Erythroblast (primary cell): ENCODE measurements at regions not wholly inside any gene's neighbourhood (a gene's known extent, or its start where the extent isn't known, plus 50 kb on each side); places are given as distances from the start of the nearest gene placed in this dataset.
"Not testable (repeated sequence)": the region's sequence is repeated elsewhere in the genome, so short reads cannot be mapped to it uniquely, and the experiment has no call there.

ENCODE experiments used
- DNase-seq, 2 experiments: peaks; one replicate each; lab custom pipeline; 2025; lab: John Stamatoyannopoulos, UW
- GATA1 ChIP-seq: IDR thresholded peaks from 2 replicates; pipeline ENCODE4 v1.6.1; 2011; ENCODE audit warnings: low read depth, mild to moderate bottlenecking, control low read depth, low read length, moderate library complexity
- POLR2A ChIP-seq: IDR thresholded peaks from 2 replicates; pipeline ENCODE4 v1.6.1; 2011; ENCODE audit warnings: mild to moderate bottlenecking, low read length

- TF ChIP-seq POLR2A (no peak), GATA1 (no peak)
- DNase-seq = no peak
Observed at GRCh38 chr2:103402336-103402735, 640.5 kb downstream of the TMEM182 start.

GRCh38 chr2:103402944-103403343, 641.1 kb downstream of the TMEM182 start:
- no peak for DNase-seq
- TF ChIP-seq GATA1 = no peak
- no peak for TF ChIP-seq POLR2A

- not testable (repeated sequence) for DNase-seq
Observed at GRCh38 chr2:103403388-103403787, 641.6 kb downstream of the TMEM182 start.

- TF ChIP-seq GATA1 = no peak
- TF ChIP-seq POLR2A = no peak
- no peak for DNase-seq
Observed at GRCh38 chr2:103410221-103410620, 648.4 kb downstream of the TMEM182 start.

GRCh38 chr2:103419506-103419905, 657.7 kb downstream of the TMEM182 start:
- TF ChIP-seq POLR2A (no peak), GATA1 (no peak)
- no peak for DNase-seq

- TF ChIP-seq POLR2A (no peak), GATA1 (no peak)
- no peak for DNase-seq
Observed at GRCh38 chr2:103423100-103423499, 661.3 kb downstream of the TMEM182 start.

GRCh38 chr2:103427567-103427966, 665.7 kb downstream of the TMEM182 start:
- TF ChIP-seq POLR2A (no peak), GATA1 (no peak)
- no peak for DNase-seq

GRCh38 chr2:103430191-103430590, 668.4 kb downstream of the TMEM182 start:
- TF ChIP-seq GATA1 = no peak
- no peak for TF ChIP-seq POLR2A
- DNase-seq = no peak

GRCh38 chr2:103435010-103435409, 673.2 kb downstream of the TMEM182 start:
- peak in 1 of 2 experiments; percentile 26 for DNase-seq
- TF ChIP-seq GATA1 (no peak), POLR2A (no peak)

- no peak for DNase-seq
- TF ChIP-seq GATA1 (no peak), POLR2A (no peak)
Observed at GRCh38 chr2:103437161-103437560, 675.3 kb downstream of the TMEM182 start.

- TF ChIP-seq GATA1 (no peak), POLR2A (no peak)
- no peak for DNase-seq
Observed at GRCh38 chr2:103445347-103445746, 683.5 kb downstream of the TMEM182 start.

GRCh38 chr2:103448495-103448894, 686.7 kb downstream of the TMEM182 start:
- TF ChIP-seq POLR2A = no peak
- TF ChIP-seq GATA1 = no peak
- DNase-seq = no peak

GRCh38 chr2:103451283-103451682, 689.5 kb downstream of the TMEM182 start:
- no peak for DNase-seq
- TF ChIP-seq GATA1 = no peak
- TF ChIP-seq POLR2A = no peak

- DNase-seq = no peak
- TF ChIP-seq GATA1 (no peak), POLR2A (no peak)
Observed at GRCh38 chr2:103459283-103459682, 697.5 kb downstream of the TMEM182 start.

GRCh38 chr2:103462101-103462500, 700.3 kb downstream of the TMEM182 start:
- DNase-seq = no peak
- TF ChIP-seq GATA1 = no peak
- TF ChIP-seq POLR2A = no peak

- no peak for DNase-seq
- TF ChIP-seq POLR2A (no peak), GATA1 (no peak)
Observed at GRCh38 chr2:103462712-103463111, 700.9 kb downstream of the TMEM182 start.
